ENCODE measurements at regions not wholly inside any gene's neighbourhood (a gene's known extent, or its start where the extent isn't known, plus 50 kb on each side); places are given as distances from the start of the nearest gene placed in this dataset.

DNA sequence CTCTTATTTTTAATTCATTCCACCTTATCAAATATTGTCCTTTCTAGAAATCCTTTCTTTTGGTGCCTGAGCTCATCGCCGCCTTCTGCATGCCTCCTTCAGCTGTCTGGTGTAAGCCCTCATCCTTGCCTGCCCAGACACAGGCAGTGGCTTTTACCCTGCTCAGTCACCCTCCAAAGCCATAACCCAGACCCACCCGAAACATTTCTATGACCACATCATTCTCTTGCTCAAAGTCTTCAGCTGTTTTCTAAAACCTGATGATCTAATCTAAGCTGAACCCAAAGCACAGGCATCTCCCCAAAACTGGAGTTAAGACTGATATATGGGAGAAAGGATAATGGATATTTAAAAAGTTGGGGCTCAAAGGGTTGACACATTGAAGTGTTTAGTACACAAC lies 753.7 kb upstream of the SGCG start:
- dilution Hi-C loops (cut with MboI; ENCODE audit: extremely low pct_ligation_motif_present, low sequenced_read_pairs): no loop called here
- TF ChIP-seq, protein P1, sequence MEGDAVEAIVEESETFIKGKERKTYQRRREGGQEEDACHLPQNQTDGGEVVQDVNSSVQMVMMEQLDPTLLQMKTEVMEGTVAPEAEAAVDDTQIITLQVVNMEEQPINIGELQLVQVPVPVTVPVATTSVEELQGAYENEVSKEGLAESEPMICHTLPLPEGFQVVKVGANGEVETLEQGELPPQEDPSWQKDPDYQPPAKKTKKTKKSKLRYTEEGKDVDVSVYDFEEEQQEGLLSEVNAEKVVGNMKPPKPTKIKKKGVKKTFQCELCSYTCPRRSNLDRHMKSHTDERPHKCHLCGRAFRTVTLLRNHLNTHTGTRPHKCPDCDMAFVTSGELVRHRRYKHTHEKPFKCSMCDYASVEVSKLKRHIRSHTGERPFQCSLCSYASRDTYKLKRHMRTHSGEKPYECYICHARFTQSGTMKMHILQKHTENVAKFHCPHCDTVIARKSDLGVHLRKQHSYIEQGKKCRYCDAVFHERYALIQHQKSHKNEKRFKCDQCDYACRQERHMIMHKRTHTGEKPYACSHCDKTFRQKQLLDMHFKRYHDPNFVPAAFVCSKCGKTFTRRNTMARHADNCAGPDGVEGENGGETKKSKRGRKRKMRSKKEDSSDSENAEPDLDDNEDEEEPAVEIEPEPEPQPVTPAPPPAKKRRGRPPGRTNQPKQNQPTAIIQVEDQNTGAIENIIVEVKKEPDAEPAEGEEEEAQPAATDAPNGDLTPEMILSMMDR (optimal IDR thresholded peaks at IDR 0.05 in 1 of 3, IDR thresholded peaks at IDR 0.05 in 1 of 3, conservative IDR thresholded peaks at IDR 0.05 in 1 of 3; ENCODE audit: extremely low read depth in 1 of 3, insufficient read depth in 2 of 3, low read length in 3 of 3): no peak
- no peak for TF ChIP-seq EZH2 (IDR thresholded peaks at IDR 0.05; ENCODE audit: low read length)
- H3K9me1 ChIP-seq (ENCODE audit: control insufficient read depth, extremely low read depth, insufficient read depth, low read length): no peaks in the 10 kb centered on the region

DNA sequence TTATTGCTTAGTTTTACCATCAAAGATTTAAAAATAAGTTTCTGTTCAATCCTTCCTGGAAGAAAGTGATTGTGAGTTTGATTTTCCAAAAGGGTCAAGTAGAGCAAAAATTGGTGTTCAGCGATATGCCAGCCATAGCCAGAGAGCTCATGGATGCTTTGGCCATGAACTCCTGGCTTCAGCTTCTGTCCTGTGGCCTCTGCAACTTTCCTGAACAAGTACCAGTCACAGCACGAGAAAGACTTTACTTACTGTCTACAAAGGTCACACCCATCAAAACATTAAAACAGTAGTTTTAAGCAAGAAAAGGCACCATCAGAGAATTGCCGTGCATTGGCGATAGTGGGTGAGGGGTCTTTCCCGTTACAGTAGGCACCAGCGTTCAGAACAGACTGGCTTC lies 753.0 kb upstream of the SGCG start:
- no peak overlapping the region for H3K9ac ChIP-seq (ENCODE audit: control insufficient read depth, extremely low read depth, insufficient read depth, low read length)
- H3K27me3 ChIP-seq (ENCODE audit: control insufficient read depth, extremely low read depth, insufficient read depth, low read length): no peaks in the 10 kb centered on the region

More for the DNA sequence above, 753.7 kb upstream of the SGCG start:
- Histone ChIP-seq H3K27ac (ENCODE audit: control insufficient read depth, insufficient read depth, low read length) (no peak overlapping the region), H2AFZ (ENCODE audit: control insufficient read depth, low read length) (no peak overlapping the region), H3K27me3 (ENCODE audit: control insufficient read depth, extremely low read depth, insufficient read depth, low read length) (no peaks in the 10 kb centered on the region), H3K79me2 (ENCODE audit: control insufficient read depth, insufficient read depth, low read length) (no peaks in the 10 kb centered on the region), H3K4me1 (ENCODE audit: control insufficient read depth, extremely low read depth, insufficient read depth, low read length) (no peaks in the 10 kb centered on the region), H3K9ac (ENCODE audit: control insufficient read depth, extremely low read depth, insufficient read depth, low read length) (no peak overlapping the region), H3K36me3 (ENCODE audit: control insufficient read depth in 2 of 2, extremely low read depth in 1 of 2, insufficient read depth in 2 of 2, low read length in 2 of 2) (no peaks in the 10 kb centered on the region), H3K4me2 (ENCODE audit: control insufficient read depth, extremely low read depth, insufficient read depth, low read depth, low read length) (no peak overlapping the region), H3K4me3 (ENCODE audit: control insufficient read depth in 2 of 3, extremely low read depth in 1 of 3, insufficient read depth in 2 of 3, low read depth in 1 of 3, low read length in 3 of 3) (no peak overlapping the region), H4K20me1 (ENCODE audit: control insufficient read depth, extremely low read depth, insufficient read depth, low read length) (no peaks in the 10 kb centered on the region), H3K9me3 (ENCODE audit: control insufficient read depth, low read depth, low read length) (no peaks in the 10 kb centered on the region)
- FAIRE-seq: no peak
- no peak for DNase-seq (ENCODE audit: low read depth, low spot score)

More for the DNA sequence above, 753.0 kb upstream of the SGCG start:
- FAIRE-seq: no peak
- dilution Hi-C loops (cut with MboI; ENCODE audit: extremely low pct_ligation_motif_present, low sequenced_read_pairs): no loop called here
- Histone ChIP-seq H3K4me3 (ENCODE audit: control insufficient read depth in 2 of 3, extremely low read depth in 1 of 3, insufficient read depth in 2 of 3, low read depth in 1 of 3, low read length in 3 of 3) (no peak overlapping the region), H3K4me1 (ENCODE audit: control insufficient read depth, extremely low read depth, insufficient read depth, low read length) (no peaks in the 10 kb centered on the region), H4K20me1 (ENCODE audit: control insufficient read depth, extremely low read depth, insufficient read depth, low read length) (no peaks in the 10 kb centered on the region), H3K79me2 (ENCODE audit: control insufficient read depth, insufficient read depth, low read length) (no peaks in the 10 kb centered on the region), H3K9me1 (ENCODE audit: control insufficient read depth, extremely low read depth, insufficient read depth, low read length) (no peaks in the 10 kb centered on the region), H3K27ac (ENCODE audit: control insufficient read depth, insufficient read depth, low read length) (no peak overlapping the region), H3K4me2 (ENCODE audit: control insufficient read depth, extremely low read depth, insufficient read depth, low read depth, low read length) (no peak overlapping the region), H2AFZ (ENCODE audit: control insufficient read depth, low read length) (no peak overlapping the region), H3K9me3 (ENCODE audit: control insufficient read depth, low read depth, low read length) (no peaks in the 10 kb centered on the region), H3K36me3 (ENCODE audit: control insufficient read depth in 2 of 2, extremely low read depth in 1 of 2, insufficient read depth in 2 of 2, low read length in 2 of 2) (no peaks in the 10 kb centered on the region)
- no peak for DNase-seq (ENCODE audit: low read depth, low spot score)
- TF ChIP-seq EZH2 (IDR thresholded peaks at IDR 0.05; ENCODE audit: low read length): no peak
- TF ChIP-seq, protein P1 (optimal IDR thresholded peaks at IDR 0.05 in 1 of 3, IDR thresholded peaks at IDR 0.05 in 1 of 3, conservative IDR thresholded peaks at IDR 0.05 in 1 of 3; ENCODE audit: extremely low read depth in 1 of 3, insufficient read depth in 2 of 3, low read length in 3 of 3): no peak

Measured in keratinocyte (primary cell).